GM23248 (cell line): ENCODE measurements at regions not wholly inside any gene's neighbourhood (a gene's known extent, or its start where the extent isn't known, plus 50 kb on each side); places are given as distances from the start of the nearest gene placed in this dataset. TPM values are rescaled to one million over a fixed set of nuclear protein-coding genes. Genes with fewer than 3 reads are reported as not detected.

Source experiments
- DNase-seq: peaks from one replicate; pipeline ENCODE4 v3.0.0-alpha.2; 2015
- H2AFZ ChIP-seq: fragments of 200-600 bp; sonication (generic); 2 replicates; pipeline ENCODE4 v1.6.1; 2016; ENCODE audit warnings: antibody characterized with exemption
- H3F3A ChIP-seq: fragments of 200-600 bp; sonication (generic); 2 replicates; pipeline ENCODE4 v1.6.1; 2016; ENCODE audit warnings: mild to moderate bottlenecking, antibody characterized with exemption, mixed run types; ENCODE audit not compliant: insufficient read depth
- H3K27ac ChIP-seq: fragments of 200-600 bp; sonication (generic); 2 replicates; pipeline ENCODE4 v1.5.1; 2016; ENCODE audit warnings: mild to moderate bottlenecking
- H3K27me3 ChIP-seq: fragments of 200-600 bp; sonication (generic); replicated peaks from 2 replicates; pipeline ENCODE4 v1.6.1; 2016; ENCODE audit warnings: mild to moderate bottlenecking; ENCODE audit not compliant: insufficient read depth
- H3K36me3 ChIP-seq: fragments of 200-600 bp; sonication (generic); 2 replicates; pipeline ENCODE4 v1.6.1; 2016; ENCODE audit warnings: low read depth, mild to moderate bottlenecking
- H3K4me1 ChIP-seq: fragments of 200-600 bp; sonication (generic); 2 replicates; pipeline ENCODE4 v1.6.1; 2016; ENCODE audit warnings: mild to moderate bottlenecking; ENCODE audit not compliant: insufficient read depth
- H3K4me2 ChIP-seq: fragments of 200-600 bp; sonication (generic); one replicate; pipeline ENCODE4 v1.6.1; 2016; ENCODE audit warnings: mild to moderate bottlenecking; ENCODE audit not compliant: unreplicated experiment
- H3K4me3 ChIP-seq: fragments of 200-600 bp; sonication (generic); 2 replicates; pipeline ENCODE4 v1.5.1; 2016; ENCODE audit warnings: mild to moderate bottlenecking
- H3K79me2 ChIP-seq: fragments of 200-600 bp; sonication (generic); 2 replicates; pipeline ENCODE4 v1.6.1; 2016; ENCODE audit warnings: mild to moderate bottlenecking; ENCODE audit not compliant: insufficient read depth
- H3K9ac ChIP-seq: fragments of 200-600 bp; sonication (generic); 2 replicates; pipeline ENCODE4 v1.6.1; 2016; ENCODE audit warnings: mild to moderate bottlenecking
- H3K9me2 ChIP-seq: fragments of 200-600 bp; sonication (generic); 2 replicates; pipeline ENCODE4 v1.6.1; 2016; ENCODE audit warnings: mixed run types, mild to moderate bottlenecking, moderate library complexity; ENCODE audit not compliant: insufficient read depth
- H3K9me3 ChIP-seq: fragments of 200-600 bp; sonication (generic); one replicate; pipeline ENCODE4 v1.6.1; 2017; ENCODE audit warnings: low read depth
- H4K20me1 ChIP-seq: fragments of 200-600 bp; sonication (generic); 2 replicates; pipeline ENCODE4 v1.6.0; 2016; ENCODE audit not compliant: insufficient read depth
- EZH2 ChIP-seq: fragments of 200-600 bp; sonication (generic); IDR thresholded peaks from 2 replicates; pipeline ENCODE4 v1.6.1; 2018; ENCODE audit warnings: antibody characterized with exemption, mild to moderate bottlenecking; ENCODE audit not compliant: insufficient read depth, poor library complexity, severe bottlenecking
- EZH2phosphoT487 ChIP-seq: fragments of 200-600 bp; sonication (generic); IDR thresholded peaks from 2 replicates; pipeline ENCODE4 v1.6.1; 2018; ENCODE audit warnings: antibody characterized with exemption, moderate library complexity, mild to moderate bottlenecking, low read depth; ENCODE audit not compliant: insufficient read depth
- WGBS, 2 experiments: methylation state at CpG; one replicate each; pipeline ENCODE4 v1.1.6; 2015 to 2017; ENCODE audit warnings: low lambda C conversion rate in 2 of 2, low coverage in 1 of 2; ENCODE audit errors: missing lambda C conversion rate in 2 of 2; 5-methylcytosine and 5-hydroxymethylcytosine counted together
- in situ Hi-C: fragments of 300-500 bp; cut with MboI; formaldehyde crosslinking; loops from 2 replicates; pipeline ENCODE4 v1.15.0; 2020
- small RNA-seq: library from RNA; depleted of rRNA; stranded (forward); fragments of <200 nt; gene quantifications from one replicate; pipeline ENCODE3, GENCODE V24; 2014; ENCODE audit warnings: low read depth, low replicate concordance

- Histone ChIP-seq H2AFZ (peak overlapping the region; percentile 54; the same call in 1 of the 2 replicates), H3K27ac (no peak overlapping the region), H3K36me3 (no peaks in the 10 kb centered on the region), H4K20me1 (no peaks in the 10 kb centered on the region), H3K9me2 (no peaks in the 10 kb centered on the region), H3K27me3 (no peaks in the 10 kb centered on the region), H3K4me3 (no peak overlapping the region), H3K9me3 (no peaks in the 10 kb centered on the region), H3K4me1 (no peaks in the 10 kb centered on the region; the same call in 1 of the 2 replicates), H3F3A (no peaks in the 10 kb centered on the region), H3K79me2 (no peaks in the 10 kb centered on the region), H3K9ac (no peak overlapping the region), H3K4me2 (no peak overlapping the region)
- in situ Hi-C loops = no loop called here
- 32 to 33% methylated on average over 16 of the region's 16 CpGs for WGBS, 2 experiments
- TF ChIP-seq EZH2 (no peak), EZH2phosphoT487 (no peak)
- DNase-seq = peak; percentile 33
These were observed 55.3 kb upstream of the HK2 start for GRCh38 chr2:74778381-74779264.

GRCh38 chr2:74779265-74779558 is 54.7 kb upstream of the HK2 start:
- Histone ChIP-seq H3K36me3 (no peaks in the 10 kb centered on the region), H3K27ac (no peak overlapping the region), H3K4me3 (no peak overlapping the region), H3K4me2 (no peak overlapping the region), H3K79me2 (no peaks in the 10 kb centered on the region), H3K27me3 (no peaks in the 10 kb centered on the region), H3K9me2 (no peaks in the 10 kb centered on the region), H4K20me1 (no peaks in the 10 kb centered on the region), H3K9ac (no peak overlapping the region), H3K9me3 (no peaks in the 10 kb centered on the region), H3F3A (no peaks in the 10 kb centered on the region), H2AFZ (peak overlapping the region; percentile 54; the same call in 1 of the 2 replicates), H3K4me1 (no peaks in the 10 kb centered on the region; the same call in 1 of the 2 replicates)
- WGBS, 2 experiments = 32 to 33% methylated on average over 3 of the region's 3 CpGs
- in situ Hi-C loops = no loop called here
- DNase-seq = peak; percentile 28
- TF ChIP-seq EZH2phosphoT487 = no peak
- TF ChIP-seq EZH2 = no peak

DNA sequence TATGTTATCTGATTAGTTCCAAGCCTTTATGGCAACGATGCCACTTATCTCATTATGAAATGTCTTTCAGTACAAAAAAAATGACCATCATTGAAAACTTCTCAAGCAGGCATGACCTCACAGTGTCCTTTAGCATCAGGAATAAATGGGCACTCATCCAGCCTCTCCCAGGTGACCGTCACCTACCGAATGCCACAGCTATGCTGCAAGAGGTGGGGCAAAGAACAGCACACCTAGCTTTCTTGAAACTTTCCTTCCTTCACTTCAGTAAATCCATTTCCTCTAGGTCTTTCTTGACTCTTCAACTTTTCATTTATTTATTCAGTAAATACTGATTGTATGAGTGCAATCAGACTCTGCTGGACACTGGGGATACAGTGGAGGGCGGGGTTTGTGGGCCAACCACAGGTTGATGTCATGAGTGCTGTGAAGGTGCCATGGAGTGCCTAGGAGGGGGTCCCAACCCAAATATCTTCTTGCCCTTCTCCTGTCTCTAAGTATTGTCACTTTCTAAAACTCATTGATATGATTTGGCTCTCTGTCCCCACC is 54.3 kb upstream of the HK2 start:
- H3K4me3 ChIP-seq = no peak overlapping the region
- no peaks in the 10 kb centered on the region for H3K36me3 ChIP-seq
- in situ Hi-C loops = no loop called here
- no peaks in the 10 kb centered on the region for H3K27me3 ChIP-seq
- no peak overlapping the region for H3K4me2 ChIP-seq
- no peaks in the 10 kb centered on the region for H4K20me1 ChIP-seq
- no peaks in the 10 kb centered on the region for H3K9me2 ChIP-seq
- H3K9ac ChIP-seq = no peak overlapping the region
- no peak overlapping the region for H2AFZ ChIP-seq
- no peaks in the 10 kb centered on the region for H3K9me3 ChIP-seq
- H3F3A ChIP-seq = no peaks in the 10 kb centered on the region
- DNase-seq = no peak
- no peak overlapping the region for H3K27ac ChIP-seq
- H3K79me2 ChIP-seq = no peaks in the 10 kb centered on the region
- TF ChIP-seq EZH2phosphoT487 (no peak), EZH2 (no peak)
- H3K4me1 ChIP-seq = no peaks in the 10 kb centered on the region; the same call in 1 of the 2 replicates
- 46 to 52% methylated on average over 4 of the region's 4 CpGs for WGBS, 2 experiments

Small RNA genes lying in the stretch of these regions (small RNA-seq; reads per million reads assigned to genes)
- gene AC007387.1 = not detected
